ENCODE measurements at regions not wholly inside any gene's neighbourhood (a gene's known extent, or its start where the extent isn't known, plus 50 kb on each side); places are given as distances from the start of the nearest gene placed in this dataset.

GRCh38 chr10:128846927-128847326, 620.1 kb upstream of the MGMT start:
- Histone ChIP-seq H3K36me3 (replicated peaks in 1 of 2; ENCODE audit: control insufficient read depth in 2 of 2, insufficient read depth in 2 of 2, low read length in 2 of 2) (no peaks in the 10 kb centered on the region), H3K4me1 (ENCODE audit: control insufficient read depth in 2 of 2, insufficient read depth in 1 of 2, low read depth in 1 of 2, low read length in 2 of 2) (no peaks in the 10 kb centered on the region), H2BK120ac (ENCODE audit: low read depth, low read length) (no peak overlapping the region), H3K27me3 (ENCODE audit: control insufficient read depth in 3 of 3, insufficient read depth in 3 of 3, low read depth in 1 of 3, low read length in 3 of 3) (no peaks in the 10 kb centered on the region), H4K8ac (ENCODE audit: low read depth, low read length) (no peak overlapping the region), H3K4me3 (ENCODE audit: low read length in 2 of 2) (no peak overlapping the region), H3K23ac (ENCODE audit: low read depth, low read length, poor library complexity) (no peak overlapping the region), H3K4ac (ENCODE audit: low read length) (no peak overlapping the region), H2BK5ac (ENCODE audit: low read length) (no peak overlapping the region), H2BK12ac (ENCODE audit: low read length) (no peak overlapping the region), H2BK15ac (ENCODE audit: low read length) (no peak overlapping the region), H4K91ac (ENCODE audit: low read depth, low read length, poor library complexity) (no peak overlapping the region), H3K9ac (ENCODE audit: low read depth, low read length, poor library complexity) (no peak overlapping the region), H3K18ac (ENCODE audit: low read length) (no peak overlapping the region), H2AK5ac (ENCODE audit: low read depth, low read length) (no peak overlapping the region), H3K27ac (replicated peaks; ENCODE audit: low read length) (no peak overlapping the region), H3K4me2 (ENCODE audit: insufficient read depth, low read length, poor library complexity, severe bottlenecking) (no peak overlapping the region), H2AFZ (ENCODE audit: low read length) (no peak overlapping the region), H3K14ac (ENCODE audit: low read length) (no peak overlapping the region), H3K79me1 (ENCODE audit: low read depth, low read length) (no peaks in the 10 kb centered on the region), H3K9me3 (replicated peaks in 1 of 2; ENCODE audit: control insufficient read depth in 2 of 2, insufficient read depth in 1 of 2, low read depth in 1 of 2, low read length in 2 of 2) (no peaks in the 10 kb centered on the region)
- WGBS, 2 donors (ENCODE audit: extremely low coverage in 2 of 2, insufficient read length in 2 of 2, insufficient replicate concordance in 1 of 2): no CpG with 5 or more reads among the region's 3 CpGs
- DNase-seq (ENCODE audit: low spot score): no peak

- Histone ChIP-seq H2BK15ac (ENCODE audit: low read length) (no peak overlapping the region), H3K27me3 (ENCODE audit: control insufficient read depth in 3 of 3, insufficient read depth in 3 of 3, low read depth in 1 of 3, low read length in 3 of 3) (no peaks in the 10 kb centered on the region), H3K14ac (ENCODE audit: low read length) (no peak overlapping the region), H2BK120ac (ENCODE audit: low read depth, low read length) (no peak overlapping the region), H3K79me1 (ENCODE audit: low read depth, low read length) (no peaks in the 10 kb centered on the region), H3K4me1 (ENCODE audit: control insufficient read depth in 2 of 2, insufficient read depth in 1 of 2, low read depth in 1 of 2, low read length in 2 of 2) (peaks cover 0 to 2% of the 10 kb centered on the region in 2 donors), H3K9ac (ENCODE audit: low read depth, low read length, poor library complexity) (no peak overlapping the region), H2BK5ac (ENCODE audit: low read length) (no peak overlapping the region), H3K23ac (ENCODE audit: low read depth, low read length, poor library complexity) (no peak overlapping the region), H3K4me3 (ENCODE audit: low read length in 2 of 2) (no peak overlapping the region), H3K9me3 (replicated peaks in 1 of 2; ENCODE audit: control insufficient read depth in 2 of 2, insufficient read depth in 1 of 2, low read depth in 1 of 2, low read length in 2 of 2) (no peaks in the 10 kb centered on the region), H2AFZ (ENCODE audit: low read length) (no peak overlapping the region), H4K8ac (ENCODE audit: low read depth, low read length) (no peak overlapping the region), H2BK12ac (ENCODE audit: low read length) (no peak overlapping the region), H3K4me2 (ENCODE audit: insufficient read depth, low read length, poor library complexity, severe bottlenecking) (no peak overlapping the region), H3K18ac (ENCODE audit: low read length) (no peak overlapping the region), H3K4ac (ENCODE audit: low read length) (no peak overlapping the region), H3K36me3 (replicated peaks in 1 of 2; ENCODE audit: control insufficient read depth in 2 of 2, insufficient read depth in 2 of 2, low read length in 2 of 2) (no peaks in the 10 kb centered on the region), H3K27ac (replicated peaks; ENCODE audit: low read length) (no peak overlapping the region), H2AK5ac (ENCODE audit: low read depth, low read length) (no peak overlapping the region), H4K91ac (ENCODE audit: low read depth, low read length, poor library complexity) (no peak overlapping the region)
- no CpG with 5 or more reads among the region's 5 CpGs for WGBS, 2 donors (ENCODE audit: extremely low coverage in 2 of 2, insufficient read length in 2 of 2, insufficient replicate concordance in 1 of 2)
- DNase-seq (ENCODE audit: low spot score): no peak
Observed at GRCh38 chr10:128848810-128849209, 618.2 kb upstream of the MGMT start.

- H2BK5ac ChIP-seq (ENCODE audit: low read length): no peak overlapping the region
- no peaks in the 10 kb centered on the region for H3K9me3 ChIP-seq (replicated peaks in 1 of 2; ENCODE audit: control insufficient read depth in 2 of 2, insufficient read depth in 1 of 2, low read depth in 1 of 2, low read length in 2 of 2)
- H3K4me3 ChIP-seq (ENCODE audit: low read length in 2 of 2): no peak overlapping the region
- H4K91ac ChIP-seq (ENCODE audit: low read depth, low read length, poor library complexity): no peak overlapping the region
- H3K14ac ChIP-seq (ENCODE audit: low read length): no peak overlapping the region
- no CpG with 5 or more reads among the region's 8 CpGs for WGBS, 2 donors (ENCODE audit: extremely low coverage in 2 of 2, insufficient read length in 2 of 2, insufficient replicate concordance in 1 of 2)
- no peaks in the 10 kb centered on the region for H3K79me1 ChIP-seq (ENCODE audit: low read depth, low read length)
- no peaks in the 10 kb centered on the region for H3K36me3 ChIP-seq (replicated peaks in 1 of 2; ENCODE audit: control insufficient read depth in 2 of 2, insufficient read depth in 2 of 2, low read length in 2 of 2)
- no peak overlapping the region for H2BK120ac ChIP-seq (ENCODE audit: low read depth, low read length)
- no peak overlapping the region for H4K8ac ChIP-seq (ENCODE audit: low read depth, low read length)
- H3K23ac ChIP-seq (ENCODE audit: low read depth, low read length, poor library complexity): no peak overlapping the region
- H3K9ac ChIP-seq (ENCODE audit: low read depth, low read length, poor library complexity): no peak overlapping the region
- H2AK5ac ChIP-seq (ENCODE audit: low read depth, low read length): no peak overlapping the region
- no peak overlapping the region for H3K18ac ChIP-seq (ENCODE audit: low read length)
- H3K27me3 ChIP-seq (ENCODE audit: control insufficient read depth in 3 of 3, insufficient read depth in 3 of 3, low read depth in 1 of 3, low read length in 3 of 3): no peaks in the 10 kb centered on the region
- no peak overlapping the region for H2BK15ac ChIP-seq (ENCODE audit: low read length)
- no peak overlapping the region for H3K27ac ChIP-seq (replicated peaks; ENCODE audit: low read length)
- DNase-seq (ENCODE audit: low spot score): no peak
- no peak overlapping the region for H3K4ac ChIP-seq (ENCODE audit: low read length)
- no peak overlapping the region for H2BK12ac ChIP-seq (ENCODE audit: low read length)
- no peak overlapping the region for H2AFZ ChIP-seq (ENCODE audit: low read length)
- H3K4me1 ChIP-seq (ENCODE audit: control insufficient read depth in 2 of 2, insufficient read depth in 1 of 2, low read depth in 1 of 2, low read length in 2 of 2): peaks cover 0 to 2% of the 10 kb centered on the region in 2 donors
- no peak overlapping the region for H3K4me2 ChIP-seq (ENCODE audit: insufficient read depth, low read length, poor library complexity, severe bottlenecking)
Observed at GRCh38 chr10:128850647-128851046, 616.4 kb upstream of the MGMT start.

- Histone ChIP-seq H3K14ac (ENCODE audit: low read length) (no peak overlapping the region), H2BK120ac (ENCODE audit: low read depth, low read length) (no peak overlapping the region), H4K8ac (ENCODE audit: low read depth, low read length) (no peak overlapping the region), H3K4me2 (ENCODE audit: insufficient read depth, low read length, poor library complexity, severe bottlenecking) (no peak overlapping the region), H3K36me3 (replicated peaks in 1 of 2; ENCODE audit: control insufficient read depth in 2 of 2, insufficient read depth in 2 of 2, low read length in 2 of 2) (no peaks in the 10 kb centered on the region), H3K18ac (ENCODE audit: low read length) (no peak overlapping the region), H3K79me1 (ENCODE audit: low read depth, low read length) (no peaks in the 10 kb centered on the region), H4K91ac (ENCODE audit: low read depth, low read length, poor library complexity) (no peak overlapping the region), H3K27ac (replicated peaks; ENCODE audit: low read length) (no peak overlapping the region), H2AFZ (ENCODE audit: low read length) (no peak overlapping the region), H3K4me1 (ENCODE audit: control insufficient read depth in 2 of 2, insufficient read depth in 1 of 2, low read depth in 1 of 2, low read length in 2 of 2) (peaks cover 0 to 2% of the 10 kb centered on the region in 2 donors), H3K4me3 (ENCODE audit: low read length in 2 of 2) (no peak overlapping the region), H3K23ac (ENCODE audit: low read depth, low read length, poor library complexity) (no peak overlapping the region), H3K4ac (ENCODE audit: low read length) (no peak overlapping the region), H2BK15ac (ENCODE audit: low read length) (no peak overlapping the region), H2AK5ac (ENCODE audit: low read depth, low read length) (no peak overlapping the region), H2BK12ac (ENCODE audit: low read length) (no peak overlapping the region), H3K9me3 (replicated peaks in 1 of 2; ENCODE audit: control insufficient read depth in 2 of 2, insufficient read depth in 1 of 2, low read depth in 1 of 2, low read length in 2 of 2) (no peaks in the 10 kb centered on the region), H3K9ac (ENCODE audit: low read depth, low read length, poor library complexity) (no peak overlapping the region), H3K27me3 (ENCODE audit: control insufficient read depth in 3 of 3, insufficient read depth in 3 of 3, low read depth in 1 of 3, low read length in 3 of 3) (no peaks in the 10 kb centered on the region), H2BK5ac (ENCODE audit: low read length) (no peak overlapping the region)
- no peak for DNase-seq (ENCODE audit: low spot score)
- WGBS, 2 donors (ENCODE audit: extremely low coverage in 2 of 2, insufficient read length in 2 of 2, insufficient replicate concordance in 1 of 2): no CpG with 5 or more reads among the region's 2 CpGs
Observed at GRCh38 chr10:128851281-128851680, 615.8 kb upstream of the MGMT start.

Measured in neuronal stem cell (in vitro differentiated cells).